Upper lobe of left lung (tissue), 6 donors: ENCODE measurements at regions not wholly inside any gene's neighbourhood (a gene's known extent, or its start where the extent isn't known, plus 50 kb on each side); places are given as distances from the start of the nearest gene placed in this dataset.

Experiments
- ATAC-seq, 2 donors: fragments of 200-7000 bp; cut with Tn5 transposase; one replicate each; pipeline ENCODE4 v1.9.1; 2022; ENCODE audit warnings: mild to moderate bottlenecking in 2 of 2, moderate library complexity in 2 of 2; ENCODE audit not compliant: low FRiP score in 2 of 2
- DNase-seq, 2 donors: peaks; one replicate each; pipeline ENCODE4 v3.0.0-alpha.2; 2019 to 2020
- H3K27ac ChIP-seq, 4 donors: fragments of 200-600 bp; sonication (generic); one replicate each; pipeline ENCODE4 v1.5.1; 2016 to 2019
- H3K27me3 ChIP-seq, 4 donors: fragments of 200-600 bp; sonication (generic); one replicate each; pipeline ENCODE4 v1.5.1; 2017 to 2019
- H3K36me3 ChIP-seq, 4 donors: fragments of 200-600 bp; sonication (generic); one replicate each; pipeline ENCODE4 v1.5.1; 2016 to 2019
- H3K4me1 ChIP-seq, 4 donors: fragments of 200-600 bp; sonication (generic); one replicate each; pipeline ENCODE4 v1.5.1; 2018 to 2019
- H3K4me3 ChIP-seq, 4 donors: fragments of 200-600 bp; sonication (generic); one replicate each; pipeline ENCODE4 v1.5.1; 2017 to 2019; ENCODE audit warnings: mild to moderate bottlenecking in 2 of 4, moderate library complexity in 1 of 4
- H3K9me3 ChIP-seq, 4 donors: fragments of 200-600 bp; sonication (generic); one replicate each; pipeline ENCODE4 v1.5.1; 2018 to 2019
- CTCF ChIP-seq, 6 experiments: fragments of 450-650 bp in 4 of 6; fragments of 200-600 bp in 2 of 6; sonication (generic) in 2 of 6; IDR thresholded peaks; one replicate each; pipeline ENCODE4 v1.5.1; 2016 to 2019; ENCODE audit warnings: antibody characterized with exemption in 6 of 6
- EP300 ChIP-seq, 4 donors: sonication (generic); formaldehyde crosslinking; IDR thresholded peaks; one replicate each; pipeline ENCODE4 v1.5.1; 2017; ENCODE audit warnings: antibody characterized with exemption in 4 of 4, control low read depth in 2 of 4
- POLR2A ChIP-seq, 4 donors: fragments of 450-650 bp; IDR thresholded peaks; one replicate each; pipeline ENCODE4 v1.5.1; 2016 to 2017; ENCODE audit warnings: antibody characterized with exemption in 4 of 4, mild to moderate bottlenecking in 2 of 4
- POLR2AphosphoS5 ChIP-seq, 2 donors: sonication (generic); formaldehyde crosslinking; IDR thresholded peaks; one replicate each; pipeline ENCODE4 v1.5.1; 2017; ENCODE audit warnings: antibody characterized with exemption in 2 of 2
- WGBS, 2 donors: methylation state at CpG; one replicate each; pipeline ENCODE4 v1.1.5; 2017 to 2018; 5-methylcytosine and 5-hydroxymethylcytosine counted together
- donor health status: DM: no; HTN: no; CAD: no; lungs with moderate emphysema.
- donor health status: DM: no; HTN: yes; CAD: no; lungs with severe emphysema.

GRCh38 chr13:103634066-103634465 is 567.8 kb upstream of the SLC10A2 start:
- H3K27me3 ChIP-seq, result no peaks in the 10 kb centered on the region
- H3K9me3 ChIP-seq, result no peaks in the 10 kb centered on the region
- no peaks in the 10 kb centered on the region for H3K36me3 ChIP-seq
- no peak overlapping the region for H3K4me3 ChIP-seq
- no peaks in the 10 kb centered on the region for H3K4me1 ChIP-seq
- TF ChIP-seq CTCF (IDR thresholded peaks at IDR 0.05) (no peak), POLR2A (IDR thresholded peaks at IDR 0.05) (no peak), POLR2AphosphoS5 (IDR thresholded peaks at IDR 0.05) (no peak), EP300 (IDR thresholded peaks at IDR 0.05) (no peak)
- no peak overlapping the region for H3K27ac ChIP-seq
- DNase-seq, result no peak
- no peak for ATAC-seq
- 60 to 62% methylated on average over 2 of the region's 2 CpGs for WGBS, 2 donors

- Histone ChIP-seq H3K36me3 (no peaks in the 10 kb centered on the region), H3K4me1 (no peaks in the 10 kb centered on the region), H3K4me3 (no peak overlapping the region), H3K27ac (no peak overlapping the region), H3K9me3 (no peaks in the 10 kb centered on the region), H3K27me3 (no peaks in the 10 kb centered on the region)
- DNase-seq (no peak), ATAC-seq (no peak)
- TF ChIP-seq POLR2AphosphoS5 (IDR thresholded peaks at IDR 0.05) (no peak), CTCF (IDR thresholded peaks at IDR 0.05) (no peak), EP300 (IDR thresholded peaks at IDR 0.05) (no peak), POLR2A (IDR thresholded peaks at IDR 0.05) (no peak)
- WGBS, 2 donors, result 78 to 81% methylated on average over 5 of the region's 5 CpGs
These were observed 559.0 kb upstream of the SLC10A2 start for GRCh38 chr13:103625194-103625593.

- Histone ChIP-seq H3K27me3 (no peaks in the 10 kb centered on the region), H3K36me3 (no peaks in the 10 kb centered on the region), H3K27ac (no peak overlapping the region), H3K4me3 (no peak overlapping the region), H3K9me3 (no peaks in the 10 kb centered on the region), H3K4me1 (no peaks in the 10 kb centered on the region)
- WGBS, 2 donors, result 71 to 94% methylated on average over 1 of the region's 1 CpG
- ATAC-seq, result no peak
- no peak for DNase-seq
- TF ChIP-seq EP300 (IDR thresholded peaks at IDR 0.05), result no peak
- TF ChIP-seq CTCF (IDR thresholded peaks at IDR 0.05), result no peak
- TF ChIP-seq POLR2AphosphoS5 (IDR thresholded peaks at IDR 0.05), result no peak
- TF ChIP-seq POLR2A (IDR thresholded peaks at IDR 0.05), result no peak
These were observed 551.9 kb upstream of the SLC10A2 start for GRCh38 chr13:103618151-103618550.

GRCh38 chr13:103615771-103616170 is 549.6 kb upstream of the SLC10A2 start:
- Histone ChIP-seq H3K27me3 (no peaks in the 10 kb centered on the region), H3K4me1 (no peaks in the 10 kb centered on the region), H3K27ac (no peak overlapping the region), H3K36me3 (no peaks in the 10 kb centered on the region), H3K4me3 (no peak overlapping the region), H3K9me3 (no peaks in the 10 kb centered on the region)
- DNase-seq (no peak), ATAC-seq (no peak)
- WGBS, 2 donors, result 93% methylated on average over 4 of the region's 4 CpGs
- TF ChIP-seq POLR2AphosphoS5 (IDR thresholded peaks at IDR 0.05) (no peak), CTCF (IDR thresholded peaks at IDR 0.05) (no peak), EP300 (IDR thresholded peaks at IDR 0.05) (no peak), POLR2A (IDR thresholded peaks at IDR 0.05) (no peak)

GRCh38 chr13:103614761-103615160 is 548.5 kb upstream of the SLC10A2 start:
- no peak for TF ChIP-seq EP300 (IDR thresholded peaks at IDR 0.05)
- no peak for TF ChIP-seq POLR2A (IDR thresholded peaks at IDR 0.05)
- TF ChIP-seq CTCF (IDR thresholded peaks at IDR 0.05), result no peak
- no peak for TF ChIP-seq POLR2AphosphoS5 (IDR thresholded peaks at IDR 0.05)
- ATAC-seq (no peak), DNase-seq (no peak)
- Histone ChIP-seq H3K9me3 (no peaks in the 10 kb centered on the region), H3K27me3 (no peaks in the 10 kb centered on the region), H3K27ac (no peak overlapping the region), H3K4me1 (no peaks in the 10 kb centered on the region), H3K36me3 (no peaks in the 10 kb centered on the region), H3K4me3 (no peak overlapping the region)
